HG02678 (cell line): ENCODE measurements at regions not wholly inside any gene's neighbourhood (a gene's known extent, or its start where the extent isn't known, plus 50 kb on each side); places are given as distances from the start of the nearest gene placed in this dataset.

ENCODE experiments used
- ATAC-seq: cut with Tn5 transposase; IDR thresholded peaks from one replicate; pipeline ENCODE4 v1.9.1; 2021; ENCODE audit warnings: mild to moderate bottlenecking, moderate library complexity; ENCODE audit not compliant: unreplicated experiment

DNA sequence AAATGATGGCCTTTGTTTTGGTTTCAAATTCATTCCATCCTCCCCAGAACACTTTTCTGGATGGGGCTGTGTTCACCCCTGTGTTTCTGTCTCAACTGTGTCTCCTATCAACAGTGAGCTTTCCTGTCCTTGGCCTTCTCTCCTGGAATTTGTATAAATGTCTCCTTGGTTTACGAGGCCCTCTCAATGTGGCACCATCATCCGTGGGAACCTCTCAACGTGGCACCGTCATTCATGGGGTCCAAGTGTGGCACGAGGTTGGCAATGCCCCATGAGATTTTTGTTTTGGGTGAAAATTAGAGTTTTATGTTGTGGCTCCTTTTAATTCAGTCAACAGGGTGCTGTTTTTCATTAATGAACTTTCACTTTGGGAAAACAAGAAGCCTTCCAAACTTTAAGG, 280.7 kb upstream of the SALL3 start:
- ATAC-seq, result no peak

GRCh38 chr18:78699499-78699898, 280.1 kb upstream of the SALL3 start:
- no peak for ATAC-seq

- ATAC-seq, result no peak
These were observed 277.7 kb upstream of the SALL3 start for GRCh38 chr18:78701771-78702396.

DNA sequence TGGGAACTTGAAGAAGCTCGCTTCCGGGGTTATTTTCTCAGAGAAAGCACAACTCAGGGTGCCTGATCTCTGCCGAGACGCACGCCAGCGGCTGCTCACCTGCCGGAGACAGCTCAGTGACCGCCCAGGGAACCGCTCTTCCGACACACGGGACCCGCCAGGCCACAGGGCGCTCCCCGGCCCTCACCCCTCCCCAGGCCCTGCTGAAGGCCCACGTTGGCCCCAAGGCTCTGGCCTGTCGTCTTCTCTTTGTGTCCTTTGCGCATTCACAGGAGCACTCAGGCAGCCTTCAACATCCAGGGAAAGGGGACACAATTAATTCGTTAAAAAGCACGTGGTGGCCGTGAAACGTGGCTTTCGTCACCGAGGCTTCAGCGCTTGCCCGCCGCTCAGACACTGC, 276.3 kb upstream of the SALL3 start:
- ATAC-seq, result no peak

GRCh38 chr18:78704971-78705461, 274.6 kb upstream of the SALL3 start:
- ATAC-seq, result no peak

GRCh38 chr18:78709261-78709809, 270.3 kb upstream of the SALL3 start:
- ATAC-seq, result no peak

GRCh38 chr18:78711316-78711715, 268.3 kb upstream of the SALL3 start:
- ATAC-seq, result no peak

- no peak for ATAC-seq
These were observed 267.6 kb upstream of the SALL3 start for GRCh38 chr18:78711971-78712370.

- no peak for ATAC-seq
These were observed 266.5 kb upstream of the SALL3 start for GRCh38 chr18:78713069-78713468.

DNA sequence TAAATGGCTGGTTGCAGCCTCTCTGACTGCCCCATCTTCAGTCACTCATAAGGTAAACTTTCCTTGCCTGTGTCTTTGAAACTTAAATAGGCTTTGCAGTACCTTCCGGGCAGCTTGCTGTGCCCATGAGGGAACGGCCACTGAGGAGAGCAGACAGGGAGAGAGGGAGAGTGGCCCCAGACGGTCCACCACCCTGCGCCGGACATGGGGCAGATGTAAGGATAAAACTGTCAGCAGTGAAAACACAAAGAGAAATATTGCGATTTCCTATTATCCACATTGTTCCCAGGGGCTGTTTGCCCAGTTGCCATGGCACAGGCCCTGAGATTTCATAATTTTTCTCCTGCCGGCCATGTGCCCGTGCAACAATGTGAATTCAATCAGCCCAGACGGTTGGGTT, 265.9 kb upstream of the SALL3 start:
- ATAC-seq, result no peak

- ATAC-seq, result no peak
These were observed 263.6 kb upstream of the SALL3 start for GRCh38 chr18:78716022-78716421.

DNA sequence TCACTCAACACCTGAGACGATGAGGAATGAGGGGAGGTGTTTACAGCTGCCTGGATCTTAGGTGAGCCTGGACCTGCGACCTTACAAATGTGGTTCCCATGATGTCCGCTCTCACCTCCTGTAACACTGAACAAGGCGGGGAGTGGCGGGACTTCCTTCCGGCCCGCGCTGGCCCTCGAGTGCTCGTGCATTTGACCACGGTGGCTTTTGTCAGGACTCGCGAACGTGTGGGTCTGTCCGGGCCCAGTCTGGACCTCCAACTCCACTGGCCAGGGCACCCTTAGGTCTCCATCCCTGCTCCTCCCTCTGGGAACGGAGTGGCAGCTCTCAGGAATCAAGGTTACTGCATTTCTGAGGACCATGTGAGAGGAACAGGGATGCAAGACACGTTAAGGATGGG, 263.0 kb upstream of the SALL3 start:
- no peak for ATAC-seq

- no peak for ATAC-seq
These were observed 262.4 kb upstream of the SALL3 start for GRCh38 chr18:78717051-78717765.

GRCh38 chr18:78717766-78718150, 261.9 kb upstream of the SALL3 start:
- no peak for ATAC-seq

DNA sequence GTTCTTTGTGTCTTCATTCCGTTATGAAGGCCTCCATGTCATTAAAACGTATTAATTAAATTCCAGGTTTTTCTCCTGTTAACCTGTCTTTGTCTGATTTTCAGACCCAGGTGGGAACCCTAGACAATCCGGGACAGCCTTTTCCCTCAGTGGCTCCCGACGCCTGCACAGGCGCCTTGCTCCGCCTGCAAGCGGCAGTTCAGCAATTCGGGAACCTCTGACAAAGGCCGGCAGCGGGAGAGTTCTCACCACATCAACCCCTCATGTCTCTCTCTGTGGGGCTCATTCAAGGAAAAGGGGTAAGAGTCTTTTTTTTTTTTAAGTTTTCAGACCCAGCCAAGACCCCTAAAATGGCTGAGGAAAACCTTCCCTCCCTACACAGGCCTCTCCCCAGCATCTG, 259.8 kb upstream of the SALL3 start:
- ATAC-seq, result no peak

GRCh38 chr18:78720456-78721237, 259.0 kb upstream of the SALL3 start:
- ATAC-seq, result no peak

DNA sequence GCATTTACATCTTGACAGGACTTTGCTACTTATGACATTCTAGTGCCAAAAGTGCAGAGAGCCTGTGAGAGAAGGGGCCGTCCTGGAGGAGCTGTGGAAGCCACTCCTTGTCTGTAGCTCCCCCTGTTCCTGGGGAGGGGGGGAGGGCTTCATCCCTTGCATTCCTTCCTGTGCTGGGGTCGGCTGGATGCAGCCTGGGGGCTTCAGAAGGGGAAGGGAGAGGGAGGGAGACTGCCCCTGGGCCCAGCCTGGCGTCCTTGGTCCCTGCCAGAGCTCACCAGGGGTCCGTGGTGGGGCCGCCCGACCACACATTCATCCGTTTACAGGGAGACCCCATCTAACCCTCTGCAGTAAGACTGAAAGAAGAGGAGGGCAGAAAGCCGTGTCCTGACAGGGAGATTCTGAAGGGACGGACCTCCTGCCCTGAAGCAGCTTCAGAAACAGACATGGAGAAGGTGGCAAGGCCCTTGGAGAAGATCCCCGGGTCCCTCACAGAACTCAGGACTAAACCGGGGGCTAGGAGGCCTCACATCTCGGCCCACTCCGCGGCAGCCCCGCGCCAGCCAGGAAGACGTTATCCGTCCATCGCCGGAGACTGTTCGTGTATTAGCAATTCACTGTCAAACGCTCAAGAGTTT, 258.3 kb upstream of the SALL3 start:
- no peak for ATAC-seq

DNA sequence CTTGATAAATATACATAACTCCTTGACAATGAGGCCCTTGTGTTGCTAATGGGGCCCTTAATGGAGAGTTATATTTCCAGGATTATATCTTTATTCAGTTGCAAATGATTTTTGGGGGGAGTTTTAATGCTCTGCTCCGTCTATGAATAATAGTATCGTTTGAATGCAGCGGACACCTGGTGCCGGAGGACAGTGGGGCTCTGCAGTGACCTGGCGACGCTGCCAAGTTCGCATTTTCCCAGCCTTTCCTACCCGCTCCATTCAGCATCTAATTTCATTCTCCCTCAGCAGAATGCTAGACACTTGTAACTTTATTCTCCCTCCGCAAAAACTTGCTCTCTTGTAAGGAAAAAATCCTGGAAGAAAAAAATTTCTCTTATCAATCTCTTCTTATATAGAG, 257.6 kb upstream of the SALL3 start:
- ATAC-seq, result no peak

GRCh38 chr18:78722386-78722785, 257.2 kb upstream of the SALL3 start:
- no peak for ATAC-seq

- ATAC-seq, result no peak
These were observed 256.5 kb upstream of the SALL3 start for GRCh38 chr18:78722929-78723710.
